ENCODE measurements at regions not wholly inside any gene's neighbourhood (a gene's known extent, or its start where the extent isn't known, plus 50 kb on each side); places are given as distances from the start of the nearest gene placed in this dataset.
"Not testable (repeated sequence)": the region's sequence is repeated elsewhere in the genome, so short reads cannot be mapped to it uniquely, and the experiment has no call there.

GRCh38 chr11:41720761-41721160 lies 261.3 kb upstream of the LRRC4C start:
- no peak for DNase-seq (ENCODE audit: low read depth, low spot score)
- TF ChIP-seq CTCF (IDR thresholded peaks at IDR 0.05; ENCODE audit: low read depth, low read length), result no peak
- CTCF ChIA-PET, result no interaction called here
- Histone ChIP-seq H3K4me3 (ENCODE audit: low read depth, low read length) (no peak overlapping the region), H3K27ac (ENCODE audit: low read depth, low read length) (no peak overlapping the region), H3K27me3 (ENCODE audit: control insufficient read depth, insufficient read depth, low read length) (no peaks in the 10 kb centered on the region), H3K9me3 (ENCODE audit: control insufficient read depth, insufficient read depth, low read length) (peaks cover 8% of the 10 kb centered on the region; the same call in 1 of the 2 replicates)
- POLR2A ChIA-PET, result no interaction called here

GRCh38 chr11:41728161-41728560 lies 268.7 kb upstream of the LRRC4C start:
- CTCF ChIA-PET; H3K4me3 ChIP-seq (ENCODE audit: low read depth, low read length); H3K27me3 ChIP-seq (ENCODE audit: control insufficient read depth, insufficient read depth, low read length); POLR2A ChIA-PET; DNase-seq (ENCODE audit: low read depth, low spot score); H3K27ac ChIP-seq (ENCODE audit: low read depth, low read length): not testable (repeated sequence)
- peaks cover 16% of the 10 kb centered on the region for H3K9me3 ChIP-seq (ENCODE audit: control insufficient read depth, insufficient read depth, low read length)

- no peak for DNase-seq (ENCODE audit: low read depth, low spot score)
- no peak for TF ChIP-seq CTCF (IDR thresholded peaks at IDR 0.05; ENCODE audit: low read depth, low read length)
- ChIA-PET POLR2A (no interaction called here), CTCF (no interaction called here)
- Histone ChIP-seq H3K27me3 (ENCODE audit: control insufficient read depth, insufficient read depth, low read length) (no peaks in the 10 kb centered on the region), H3K27ac (ENCODE audit: low read depth, low read length) (no peak overlapping the region), H3K4me3 (ENCODE audit: low read depth, low read length) (no peak overlapping the region), H3K9me3 (ENCODE audit: control insufficient read depth, insufficient read depth, low read length) (peaks cover 1% of the 10 kb centered on the region; the same call in 1 of the 2 replicates)
Measured at GRCh38 chr11:41775296-41775695, 315.8 kb upstream of the LRRC4C start.

GRCh38 chr11:41779401-41779960 lies 320.0 kb upstream of the LRRC4C start:
- DNase-seq (ENCODE audit: low read depth, low spot score), result no peak
- H3K27ac ChIP-seq (ENCODE audit: low read depth, low read length), result no peak overlapping the region
- peaks cover 9% of the 10 kb centered on the region for H3K9me3 ChIP-seq (ENCODE audit: control insufficient read depth, insufficient read depth, low read length)
- CTCF ChIA-PET, result no interaction called here
- no peaks in the 10 kb centered on the region for H3K27me3 ChIP-seq (ENCODE audit: control insufficient read depth, insufficient read depth, low read length)
- POLR2A ChIA-PET, result no interaction called here
- H3K4me3 ChIP-seq (ENCODE audit: low read depth, low read length), result no peak overlapping the region
- no peak for TF ChIP-seq CTCF (IDR thresholded peaks at IDR 0.05; ENCODE audit: low read depth, low read length)

GRCh38 chr11:41781441-41781840 lies 322.0 kb upstream of the LRRC4C start:
- POLR2A ChIA-PET, result no interaction called here
- CTCF ChIA-PET, result no interaction called here
- no peak overlapping the region for H3K4me3 ChIP-seq (ENCODE audit: low read depth, low read length)
- DNase-seq (ENCODE audit: low read depth, low spot score), result no peak
- peaks cover 11% of the 10 kb centered on the region for H3K9me3 ChIP-seq (ENCODE audit: control insufficient read depth, insufficient read depth, low read length)
- no peak overlapping the region for H3K27ac ChIP-seq (ENCODE audit: low read depth, low read length)
- no peaks in the 10 kb centered on the region for H3K27me3 ChIP-seq (ENCODE audit: control insufficient read depth, insufficient read depth, low read length)
- TF ChIP-seq CTCF (IDR thresholded peaks at IDR 0.05; ENCODE audit: low read depth, low read length), result no peak
